Tibial artery (tissue), 4 donors: ENCODE measurements at regions not wholly inside any gene's neighbourhood (a gene's known extent, or its start where the extent isn't known, plus 50 kb on each side); places are given as distances from the start of the nearest gene placed in this dataset.

Source experiments
- DNase-seq, 2 donors: peaks; one replicate each; pipeline ENCODE4 v3.0.0-alpha.2; 2019
- H3K27ac ChIP-seq, 2 donors: fragments of 200-600 bp; sonication (generic) in 1 of 2; 1 replicate in 1 of 2; 2 replicates in 1 of 2; pipeline ENCODE4 v1.5.1; 2018 to 2019; ENCODE audit warnings: mild to moderate bottlenecking in 1 of 2
- H3K27me3 ChIP-seq, 2 donors: fragments of 200-600 bp; sonication (generic) in 1 of 2; one replicate each; pipeline versions ENCODE4 v1.5.1 to v1.6.0; 2016 to 2019
- H3K36me3 ChIP-seq, 3 donors: fragments of 200-600 bp; sonication (generic) in 2 of 3; one replicate each; pipeline ENCODE4 v1.5.1; 2016 to 2019; ENCODE audit warnings: mild to moderate bottlenecking in 2 of 3
- H3K4me1 ChIP-seq, 4 donors: fragments of 200-600 bp; sonication (generic) in 2 of 4; 1 replicate in 3 of 4; 2 replicates in 1 of 4; pipeline ENCODE4 v1.5.1; 2016 to 2019
- H3K4me3 ChIP-seq, 2 donors: fragments of 200-600 bp; sonication (generic) in 1 of 2; 1 replicate in 1 of 2; 2 replicates in 1 of 2; pipeline ENCODE4 v1.5.1; 2018 to 2019; ENCODE audit warnings: mild to moderate bottlenecking in 2 of 2
- H3K9me3 ChIP-seq, 3 donors: fragments of 200-600 bp; sonication (generic) in 1 of 3; one replicate each; pipeline ENCODE4 v1.5.1; 2016 to 2019
- CTCF ChIP-seq, 2 experiments: fragments of 200-600 bp in 1 of 2; fragments of 450-650 bp in 1 of 2; IDR thresholded peaks; one replicate each; pipeline ENCODE4 v1.5.1; 2017 to 2019; ENCODE audit warnings: antibody characterized with exemption in 2 of 2, mild to moderate bottlenecking in 1 of 2, moderate library complexity in 1 of 2
- intact Hi-C: fragments of 100-400 bp; cut with DNase I; formaldehyde crosslinking; loops from one replicate; pipeline ENCODE4 v1.15.0; 2023; ENCODE audit warnings: low total_unique reads

- Histone ChIP-seq H3K27me3 (no peaks in the 10 kb centered on the region), H3K9me3 (no peaks in the 10 kb centered on the region), H3K36me3 (no peaks in the 10 kb centered on the region), H3K4me3 (no peak overlapping the region), H3K27ac (no peak overlapping the region), H3K4me1 (no peaks in the 10 kb centered on the region)
- TF ChIP-seq CTCF (IDR thresholded peaks at IDR 0.05): no peak
- DNase-seq: no peak
- intact Hi-C loops: no loop called here
Measured at GRCh38 chr2:212745359-212745758, 206.8 kb upstream of the ERBB4 start.

GRCh38 chr2:212737392-212738172, 199.0 kb upstream of the ERBB4 start:
- Histone ChIP-seq H3K27me3 (no peaks in the 10 kb centered on the region), H3K27ac (no peak overlapping the region), H3K4me1 (peaks cover 0 to 5% (median 0%) of the 10 kb centered on the region in 4 donors), H3K9me3 (no peaks in the 10 kb centered on the region), H3K4me3 (no peak overlapping the region), H3K36me3 (no peaks in the 10 kb centered on the region)
- no peak for TF ChIP-seq CTCF (IDR thresholded peaks at IDR 0.05)
- intact Hi-C loops: no loop called here
- DNase-seq: no peak

GRCh38 chr2:212736385-212736726, 197.8 kb upstream of the ERBB4 start:
- Histone ChIP-seq H3K36me3 (no peaks in the 10 kb centered on the region), H3K4me1 (peaks cover 0 to 5% (median 0%) of the 10 kb centered on the region in 4 donors), H3K27ac (no peak overlapping the region), H3K27me3 (no peaks in the 10 kb centered on the region), H3K9me3 (no peaks in the 10 kb centered on the region), H3K4me3 (no peak overlapping the region)
- intact Hi-C loops: no loop called here
- no peak for TF ChIP-seq CTCF (IDR thresholded peaks at IDR 0.05)
- DNase-seq: no peak

- no peak for TF ChIP-seq CTCF (IDR thresholded peaks at IDR 0.05)
- Histone ChIP-seq H3K27me3 (no peaks in the 10 kb centered on the region), H3K9me3 (no peaks in the 10 kb centered on the region), H3K27ac (no peak overlapping the region), H3K36me3 (no peaks in the 10 kb centered on the region), H3K4me3 (no peak overlapping the region), H3K4me1 (peaks cover 0 to 5% (median 0%) of the 10 kb centered on the region in 4 donors)
- DNase-seq: no peak
- intact Hi-C loops: no loop called here
Measured at GRCh38 chr2:212733273-212733672, 194.7 kb upstream of the ERBB4 start.

GRCh38 chr2:212732860-212733259, 194.3 kb upstream of the ERBB4 start:
- no peak overlapping the region for H3K4me3 ChIP-seq
- peaks cover 0 to under 1% (median 0%) of the 10 kb centered on the region in 4 donors for H3K4me1 ChIP-seq
- H3K27ac ChIP-seq: no peak overlapping the region
- no peaks in the 10 kb centered on the region for H3K36me3 ChIP-seq
- no peaks in the 10 kb centered on the region for H3K27me3 ChIP-seq
- TF ChIP-seq CTCF (IDR thresholded peaks at IDR 0.05): no peak
- no peak for DNase-seq
- intact Hi-C loops: no loop called here
- no peaks in the 10 kb centered on the region for H3K9me3 ChIP-seq
